ENCODE measurements at regions not wholly inside any gene's neighbourhood (a gene's known extent, or its start where the extent isn't known, plus 50 kb on each side); places are given as distances from the start of the nearest gene placed in this dataset.

GRCh38 chr17:14437176-14437575 lies 136.3 kb downstream of the HS3ST3B1 start:
- 93 to 100% methylated on average over 1 to 3 of the region's 4 CpGs for WGBS, 2 experiments (ENCODE audit: insufficient coverage in 1 of 2, insufficient read length in 1 of 2)
- Histone ChIP-seq H3K4me3 (ENCODE audit: low read length) (no peak overlapping the region), H3K9ac (ENCODE audit: extremely low read depth, low read length, poor library complexity, severe bottlenecking) (no peak overlapping the region), H3K4me1 (ENCODE audit: control insufficient read depth, insufficient read depth, low read length) (no peaks in the 10 kb centered on the region), H3K27ac (ENCODE audit: low read depth, low read length) (no peak overlapping the region), H3K27me3 (ENCODE audit: control insufficient read depth, insufficient read depth, low read length, poor library complexity, severe bottlenecking) (no peaks in the 10 kb centered on the region), H3K36me3 (ENCODE audit: control insufficient read depth, insufficient read depth, low read length) (no peaks in the 10 kb centered on the region), H3K9me3 (ENCODE audit: control insufficient read depth, low read length) (no peaks in the 10 kb centered on the region)
- no peak for DNase-seq
- H3K4me3 Mint-ChIP-seq = no peak overlapping the region
- no peaks in the 10 kb centered on the region for H3K4me1 Mint-ChIP-seq
- peaks cover 3% of the 10 kb centered on the region for H3K27me3 Mint-ChIP-seq (ENCODE audit: insufficient read depth)
- no peak for TF ChIP-seq CTCF (conservative IDR thresholded peaks at IDR 0.05)
- no peaks in the 10 kb centered on the region for H3K36me3 Mint-ChIP-seq (ENCODE audit: low read depth)
- H3K27ac Mint-ChIP-seq = no peak overlapping the region
- no peaks in the 10 kb centered on the region for H3K9me3 Mint-ChIP-seq

- Histone ChIP-seq H3K4me3 (ENCODE audit: low read length) (no peak overlapping the region), H3K9ac (ENCODE audit: extremely low read depth, low read length, poor library complexity, severe bottlenecking) (no peak overlapping the region), H3K36me3 (ENCODE audit: control insufficient read depth, insufficient read depth, low read length) (no peaks in the 10 kb centered on the region), H3K4me1 (ENCODE audit: control insufficient read depth, insufficient read depth, low read length) (no peaks in the 10 kb centered on the region), H3K9me3 (ENCODE audit: control insufficient read depth, low read length) (no peaks in the 10 kb centered on the region), H3K27me3 (ENCODE audit: control insufficient read depth, insufficient read depth, low read length, poor library complexity, severe bottlenecking) (no peaks in the 10 kb centered on the region), H3K27ac (ENCODE audit: low read depth, low read length) (no peak overlapping the region)
- H3K36me3 Mint-ChIP-seq (ENCODE audit: low read depth) = no peaks in the 10 kb centered on the region
- H3K4me1 Mint-ChIP-seq = no peaks in the 10 kb centered on the region
- no peak overlapping the region for H3K27ac Mint-ChIP-seq
- H3K9me3 Mint-ChIP-seq = no peaks in the 10 kb centered on the region
- no peak for DNase-seq
- WGBS, 2 experiments (ENCODE audit: insufficient coverage in 1 of 2, insufficient read length in 1 of 2) = 90% methylated on average over 3 of the region's 4 CpGs; no CpG with 5 or more reads in 1 of the 2 experiments
- H3K4me3 Mint-ChIP-seq = no peak overlapping the region
- H3K27me3 Mint-ChIP-seq (ENCODE audit: insufficient read depth) = peaks cover 3% of the 10 kb centered on the region
- no peak for TF ChIP-seq CTCF (conservative IDR thresholded peaks at IDR 0.05)
These were observed 135.4 kb downstream of the HS3ST3B1 start for GRCh38 chr17:14436266-14436665.

GRCh38 chr17:14434506-14434905 lies 133.6 kb downstream of the HS3ST3B1 start:
- no peak overlapping the region for H3K4me3 Mint-ChIP-seq
- H3K27ac ChIP-seq (ENCODE audit: low read depth, low read length) = no peak overlapping the region
- TF ChIP-seq CTCF (conservative IDR thresholded peaks at IDR 0.05) = no peak
- no peaks in the 10 kb centered on the region for H3K4me1 ChIP-seq (ENCODE audit: control insufficient read depth, insufficient read depth, low read length)
- DNase-seq = no peak
- no peaks in the 10 kb centered on the region for H3K27me3 ChIP-seq (ENCODE audit: control insufficient read depth, insufficient read depth, low read length, poor library complexity, severe bottlenecking)
- H3K36me3 Mint-ChIP-seq (ENCODE audit: low read depth) = no peaks in the 10 kb centered on the region
- no peaks in the 10 kb centered on the region for H3K36me3 ChIP-seq (ENCODE audit: control insufficient read depth, insufficient read depth, low read length)
- no peak overlapping the region for H3K4me3 ChIP-seq (ENCODE audit: low read length)
- no peaks in the 10 kb centered on the region for H3K9me3 Mint-ChIP-seq
- H3K27me3 Mint-ChIP-seq (ENCODE audit: insufficient read depth) = peaks cover 3% of the 10 kb centered on the region
- no peaks in the 10 kb centered on the region for H3K9me3 ChIP-seq (ENCODE audit: control insufficient read depth, low read length)
- H3K9ac ChIP-seq (ENCODE audit: extremely low read depth, low read length, poor library complexity, severe bottlenecking) = no peak overlapping the region
- no peaks in the 10 kb centered on the region for H3K4me1 Mint-ChIP-seq
- no peak overlapping the region for H3K27ac Mint-ChIP-seq
